ENCODE measurements at regions not wholly inside any gene's neighbourhood (a gene's known extent, or its start where the extent isn't known, plus 50 kb on each side); places are given as distances from the start of the nearest gene placed in this dataset.

DNA sequence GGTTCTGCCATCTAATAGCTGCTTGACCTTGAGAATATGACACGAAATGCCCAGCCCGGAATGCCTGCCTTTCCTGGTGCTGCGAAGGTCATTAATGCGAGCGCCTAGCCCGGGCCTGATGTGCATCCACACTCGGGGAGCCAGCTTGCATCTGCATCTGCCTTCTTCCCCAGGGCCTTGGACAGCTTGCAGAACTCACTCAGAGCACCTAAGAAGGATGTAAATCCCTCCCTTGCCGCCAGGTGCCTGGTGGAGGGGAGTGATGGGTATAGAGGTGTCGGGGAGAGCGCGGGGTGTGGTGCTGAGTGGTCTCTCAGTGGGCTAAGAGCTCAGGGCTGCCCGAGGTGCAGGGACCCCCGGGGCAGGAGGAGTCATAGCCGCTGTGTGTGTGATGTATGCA is 127.2 kb downstream of the MRPL36 start:
- TF ChIP-seq, protein P1, sequence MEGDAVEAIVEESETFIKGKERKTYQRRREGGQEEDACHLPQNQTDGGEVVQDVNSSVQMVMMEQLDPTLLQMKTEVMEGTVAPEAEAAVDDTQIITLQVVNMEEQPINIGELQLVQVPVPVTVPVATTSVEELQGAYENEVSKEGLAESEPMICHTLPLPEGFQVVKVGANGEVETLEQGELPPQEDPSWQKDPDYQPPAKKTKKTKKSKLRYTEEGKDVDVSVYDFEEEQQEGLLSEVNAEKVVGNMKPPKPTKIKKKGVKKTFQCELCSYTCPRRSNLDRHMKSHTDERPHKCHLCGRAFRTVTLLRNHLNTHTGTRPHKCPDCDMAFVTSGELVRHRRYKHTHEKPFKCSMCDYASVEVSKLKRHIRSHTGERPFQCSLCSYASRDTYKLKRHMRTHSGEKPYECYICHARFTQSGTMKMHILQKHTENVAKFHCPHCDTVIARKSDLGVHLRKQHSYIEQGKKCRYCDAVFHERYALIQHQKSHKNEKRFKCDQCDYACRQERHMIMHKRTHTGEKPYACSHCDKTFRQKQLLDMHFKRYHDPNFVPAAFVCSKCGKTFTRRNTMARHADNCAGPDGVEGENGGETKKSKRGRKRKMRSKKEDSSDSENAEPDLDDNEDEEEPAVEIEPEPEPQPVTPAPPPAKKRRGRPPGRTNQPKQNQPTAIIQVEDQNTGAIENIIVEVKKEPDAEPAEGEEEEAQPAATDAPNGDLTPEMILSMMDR (conservative IDR thresholded peaks at IDR 0.05): peak; percentile 37
- TF ChIP-seq EZH2 (IDR thresholded peaks at IDR 0.05; ENCODE audit: low read depth): 0 out of 2 replicates have a peak, but pooled peaks have one; percentile 21

Measured in PC-9 (cell line).